GM13976 (cell line): ENCODE measurements at regions not wholly inside any gene's neighbourhood (a gene's known extent, or its start where the extent isn't known, plus 50 kb on each side); places are given as distances from the start of the nearest gene placed in this dataset.
"Not testable (repeated sequence)": the region's sequence is repeated elsewhere in the genome, so short reads cannot be mapped to it uniquely, and the experiment has no call there.

Experiments
- DNase-seq: peaks from one replicate; pipeline ENCODE4 v3.0.0; 2012; ENCODE audit warnings: low spot score
- in situ Hi-C: fragments of 300-500 bp; cut with MboI; formaldehyde crosslinking; loops from one replicate; pipeline ENCODE4 v1.12.0; 2022; ENCODE audit warnings: low sequenced_read_pairs, mixed read lengths, inconsistent platforms; ENCODE audit not compliant: unreplicated experiment
- TF ChIP-seq, protein P1 (sequence below): IDR thresholded peaks from 2 replicates; pipeline ENCODE4 v1.5.1; 2012; ENCODE audit warnings: borderline replicate concordance, mild to moderate bottlenecking; ENCODE audit not compliant: insufficient read depth; ENCODE audit errors: extremely low read depth, missing control alignments, control extremely low read depth

DNA sequence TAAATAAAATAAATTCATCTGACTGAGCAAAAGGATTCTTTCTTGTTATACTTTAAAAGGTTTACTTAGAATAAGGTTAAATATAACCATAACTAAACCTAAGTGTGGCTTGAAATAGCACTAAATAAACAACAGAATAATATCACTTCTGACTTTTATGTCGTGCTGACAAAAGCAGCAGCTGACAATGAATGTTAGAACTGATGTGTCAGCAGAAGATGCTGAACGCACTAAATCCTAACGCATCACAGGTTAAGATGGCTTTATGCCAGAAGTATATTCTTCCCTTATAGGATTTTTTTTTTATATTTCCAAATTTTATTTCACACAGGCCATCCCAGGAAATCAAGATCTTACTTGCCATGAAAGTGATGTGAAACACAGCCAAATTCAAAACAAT, 558.3 kb upstream of the NBEA start:
- in situ Hi-C loops = no loop called here
- no peak for DNase-seq
- TF ChIP-seq, protein P1, sequence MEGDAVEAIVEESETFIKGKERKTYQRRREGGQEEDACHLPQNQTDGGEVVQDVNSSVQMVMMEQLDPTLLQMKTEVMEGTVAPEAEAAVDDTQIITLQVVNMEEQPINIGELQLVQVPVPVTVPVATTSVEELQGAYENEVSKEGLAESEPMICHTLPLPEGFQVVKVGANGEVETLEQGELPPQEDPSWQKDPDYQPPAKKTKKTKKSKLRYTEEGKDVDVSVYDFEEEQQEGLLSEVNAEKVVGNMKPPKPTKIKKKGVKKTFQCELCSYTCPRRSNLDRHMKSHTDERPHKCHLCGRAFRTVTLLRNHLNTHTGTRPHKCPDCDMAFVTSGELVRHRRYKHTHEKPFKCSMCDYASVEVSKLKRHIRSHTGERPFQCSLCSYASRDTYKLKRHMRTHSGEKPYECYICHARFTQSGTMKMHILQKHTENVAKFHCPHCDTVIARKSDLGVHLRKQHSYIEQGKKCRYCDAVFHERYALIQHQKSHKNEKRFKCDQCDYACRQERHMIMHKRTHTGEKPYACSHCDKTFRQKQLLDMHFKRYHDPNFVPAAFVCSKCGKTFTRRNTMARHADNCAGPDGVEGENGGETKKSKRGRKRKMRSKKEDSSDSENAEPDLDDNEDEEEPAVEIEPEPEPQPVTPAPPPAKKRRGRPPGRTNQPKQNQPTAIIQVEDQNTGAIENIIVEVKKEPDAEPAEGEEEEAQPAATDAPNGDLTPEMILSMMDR = no peak

DNA sequence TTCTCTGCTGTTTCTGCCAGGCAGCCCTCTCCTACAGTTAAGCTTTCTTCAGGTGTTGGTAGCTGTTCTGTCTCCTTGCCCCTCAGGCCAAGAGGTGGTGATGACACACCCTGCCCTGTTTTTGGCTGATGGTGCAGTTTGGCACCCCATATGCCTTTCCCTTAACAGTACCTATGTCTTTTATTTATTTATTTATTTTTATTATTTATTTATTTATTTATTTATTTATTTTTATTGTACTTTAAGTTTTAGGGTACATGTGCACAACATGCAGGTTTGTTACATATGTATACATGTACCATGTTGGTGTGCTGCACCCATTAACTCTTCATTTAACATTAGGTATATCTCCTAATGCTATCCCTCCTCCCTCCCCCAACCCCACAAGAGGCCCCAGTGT, 555.8 kb upstream of the NBEA start:
- in situ Hi-C loops, DNase-seq: not testable (repeated sequence)

DNA sequence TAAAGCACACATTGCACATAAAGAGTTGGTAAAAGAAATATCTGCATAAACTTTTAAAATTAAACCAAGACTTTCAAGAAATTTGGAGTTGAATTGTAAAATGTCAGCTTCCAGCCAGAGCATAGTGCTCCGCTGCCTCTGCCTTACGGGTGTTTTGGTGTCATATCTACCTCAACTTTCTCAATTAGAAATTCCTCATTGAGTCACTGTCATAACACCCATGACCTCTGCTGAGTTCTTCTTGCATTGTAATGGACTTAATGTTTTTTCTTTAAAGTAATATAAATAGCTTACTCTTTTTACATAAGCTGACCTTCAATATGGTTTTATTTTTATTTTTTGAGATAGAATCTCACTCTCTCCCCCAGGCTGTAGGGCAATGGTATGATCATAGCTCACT, 551.0 kb upstream of the NBEA start:
- in situ Hi-C loops = no loop called here
- TF ChIP-seq, protein P1 = no peak
- no peak for DNase-seq

DNA sequence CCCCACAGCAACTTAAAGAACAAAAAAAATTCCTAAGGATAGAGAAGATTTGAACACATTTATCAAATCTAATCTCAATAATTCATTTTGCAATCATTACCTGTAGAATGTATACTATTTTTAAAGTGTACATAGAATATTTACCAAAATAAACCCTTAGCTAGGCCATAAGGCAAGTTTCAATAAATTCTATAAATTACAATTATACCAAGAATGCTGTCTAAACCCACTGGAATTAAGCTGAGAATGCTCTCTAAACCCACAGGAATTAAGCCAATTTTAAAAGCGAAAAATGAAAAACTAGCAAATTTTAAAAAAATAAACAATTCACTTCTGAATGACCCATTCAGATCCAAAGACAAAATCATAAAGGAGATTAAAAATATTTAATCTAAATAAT, 540.4 kb upstream of the NBEA start:
- TF ChIP-seq, protein P1 = no peak
- in situ Hi-C loops = no loop called here
- no peak for DNase-seq

DNA sequence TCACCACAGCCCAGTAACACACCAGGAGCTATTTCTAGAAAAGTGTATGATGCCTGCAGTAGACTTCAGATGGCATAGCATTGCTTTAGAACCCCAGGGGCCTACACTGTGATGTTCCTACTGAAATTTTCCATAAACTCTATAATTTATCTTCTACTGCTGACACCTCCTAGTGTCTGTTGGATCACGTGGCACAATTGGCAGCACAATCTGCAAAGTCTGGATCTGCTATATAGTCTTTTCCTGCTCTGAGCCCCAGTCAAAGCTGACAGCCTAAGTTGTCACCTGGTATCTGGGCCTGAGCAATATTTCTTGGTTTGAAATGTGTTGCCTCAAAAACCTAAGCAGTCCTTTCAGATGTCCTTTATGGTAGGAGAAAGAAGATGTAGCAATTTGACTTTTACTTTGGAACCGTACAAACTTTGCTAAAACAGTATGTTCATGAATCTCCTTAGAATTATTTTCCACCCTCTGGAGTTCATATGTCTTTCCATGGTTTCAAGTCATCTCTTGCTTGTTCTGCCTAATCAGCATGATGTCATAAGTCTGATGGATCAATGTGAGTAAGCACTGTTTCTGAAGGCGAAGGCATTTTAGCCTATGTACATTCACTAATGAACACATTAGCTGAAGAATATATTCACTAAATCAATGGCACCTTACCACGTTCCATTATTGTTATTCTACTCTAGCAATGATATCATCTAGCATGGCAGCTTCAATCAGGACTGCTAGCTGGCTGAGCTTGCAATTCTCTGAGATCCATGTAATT, 536.5 kb upstream of the NBEA start:
- TF ChIP-seq, protein P1 = no peak
- DNase-seq = no peak
- in situ Hi-C loops = no loop called here

DNA sequence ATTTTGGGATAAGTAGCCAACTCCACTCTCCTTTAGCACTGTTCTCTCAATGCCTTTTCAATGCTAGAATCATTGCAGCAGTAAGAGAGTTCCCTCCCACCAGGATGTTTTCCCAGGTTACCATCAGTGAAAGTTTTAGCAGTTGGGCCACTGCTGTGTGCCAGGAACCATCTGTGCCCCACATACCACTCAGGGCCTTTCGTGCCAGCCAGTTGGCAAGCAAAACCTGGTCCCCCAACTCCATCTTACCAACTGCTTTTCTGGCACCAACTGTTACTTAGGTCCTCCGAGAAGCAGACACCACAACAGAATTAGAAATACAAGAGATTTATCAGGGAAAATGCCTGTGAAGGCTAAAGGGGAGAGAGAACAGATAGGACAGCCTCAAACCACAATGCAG, 533.4 kb upstream of the NBEA start:
- in situ Hi-C loops = no loop called here
- DNase-seq = no peak
- TF ChIP-seq, protein P1 = no peak

DNA sequence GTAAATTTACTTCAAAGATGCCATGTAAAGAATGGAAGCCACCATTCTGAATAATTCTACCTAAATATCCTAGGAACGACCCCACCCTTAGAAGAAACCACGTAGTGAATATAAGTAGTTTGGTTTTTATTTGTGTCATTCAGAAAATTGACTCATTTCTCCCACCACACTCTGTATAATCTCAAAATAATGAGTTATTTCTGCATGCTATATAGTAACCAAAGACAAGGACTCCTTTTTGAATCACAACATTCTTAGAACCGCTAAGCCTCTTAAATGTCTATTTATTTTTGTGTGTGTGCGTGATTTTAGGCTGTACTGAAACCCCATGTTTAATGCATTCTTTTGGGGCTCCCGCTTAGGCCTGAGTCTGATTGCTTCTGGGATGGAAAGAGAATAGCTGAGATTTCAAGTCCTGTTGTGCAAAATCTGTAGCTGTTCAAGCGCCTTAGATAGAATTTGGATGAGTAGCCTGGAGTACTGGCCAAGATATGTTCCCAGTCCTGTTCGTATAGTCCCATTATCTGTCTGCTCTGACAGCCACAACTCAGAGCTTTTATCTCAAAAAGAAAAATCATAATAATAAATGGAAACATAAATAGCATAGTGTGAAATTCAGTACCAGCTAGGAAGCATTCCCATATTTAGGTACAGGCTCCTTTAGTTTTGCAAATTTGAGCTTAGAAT, 532.4 kb upstream of the NBEA start:
- in situ Hi-C loops = no loop called here
- TF ChIP-seq, protein P1 = no peak
- no peak for DNase-seq
